Stimulated activated CD8-positive, alpha-beta memory T cell treated with anti-CD3 and anti-CD28 coated beads, Interleukin-15, amount 100 ng/mL, for 4 hours (primary cell): ENCODE measurements at regions not wholly inside any gene's neighbourhood (a gene's known extent, or its start where the extent isn't known, plus 50 kb on each side); places are given as distances from the start of the nearest gene placed in this dataset.

Experiments used
- DNase-seq, 2 donors: peaks; one replicate each; pipeline ENCODE4 v3.0.0-alpha.2; 2020; ENCODE audit warnings: low read depth in 2 of 2

GRCh38 chr13:73898899-73899298 lies 235.3 kb downstream of the KLF12 start:
- no peak for DNase-seq

GRCh38 chr13:73898276-73898675 lies 235.9 kb downstream of the KLF12 start:
- no peak for DNase-seq

- no peak for DNase-seq
Measured at GRCh38 chr13:73894995-73895571, 239.1 kb downstream of the KLF12 start.

- DNase-seq = no peak
Measured at GRCh38 chr13:73893833-73894232, 240.4 kb downstream of the KLF12 start.

GRCh38 chr13:73891805-73892204 lies 242.4 kb downstream of the KLF12 start:
- DNase-seq = no peak

GRCh38 chr13:73883162-73883561 lies 251.0 kb downstream of the KLF12 start:
- DNase-seq = no peak

GRCh38 chr13:73880365-73880764 lies 253.8 kb downstream of the KLF12 start:
- DNase-seq = no peak

- no peak for DNase-seq
Measured at GRCh38 chr13:73879346-73880015, 254.7 kb downstream of the KLF12 start.

- DNase-seq = no peak
Measured at GRCh38 chr13:73877399-73877798, 256.8 kb downstream of the KLF12 start.

- no peak for DNase-seq
Measured at GRCh38 chr13:73876323-73876722, 257.9 kb downstream of the KLF12 start.

GRCh38 chr13:73873940-73874830 lies 260.0 kb downstream of the KLF12 start:
- DNase-seq = no peak

- DNase-seq = no peak
Measured at GRCh38 chr13:73872397-73872796, 261.8 kb downstream of the KLF12 start.

- DNase-seq = no peak
Measured at GRCh38 chr13:73870970-73871935, 263.0 kb downstream of the KLF12 start.

- no peak for DNase-seq
Measured at GRCh38 chr13:73870036-73870741, 264.0 kb downstream of the KLF12 start.

GRCh38 chr13:73865027-73865426 lies 269.2 kb downstream of the KLF12 start:
- DNase-seq = no peak

GRCh38 chr13:73861136-73861535 lies 273.1 kb downstream of the KLF12 start:
- no peak for DNase-seq

GRCh38 chr13:73860501-73860900 lies 273.7 kb downstream of the KLF12 start:
- DNase-seq = no peak

GRCh38 chr13:73859841-73860240 lies 274.4 kb downstream of the KLF12 start:
- no peak for DNase-seq

- no peak for DNase-seq
Measured at GRCh38 chr13:73857106-73857505, 277.1 kb downstream of the KLF12 start.

GRCh38 chr13:73851104-73851503 lies 283.1 kb downstream of the KLF12 start:
- no peak for DNase-seq
